PC-3 (cell line): ENCODE measurements at regions not wholly inside any gene's neighbourhood (a gene's known extent, or its start where the extent isn't known, plus 50 kb on each side); places are given as distances from the start of the nearest gene placed in this dataset.

Experiments
- ATAC-seq: fragments of 200-7000 bp; cut with Tn5 transposase; 2 replicates; pipeline ENCODE4 v1.9.1; 2020; ENCODE audit warnings: mild to moderate bottlenecking, moderate library complexity
- BruUV-seq: library from RNA; stranded (reverse); fragments of 400-500 nt; replicated peaks from 2 replicates; lab custom pipeline; 2021; lab: Mats Ljungman, UMichigan
- CTCF ChIA-PET: fragments of 300-600 bp; sonication (Branson Sonifier 250); formaldehyde crosslinking; loops from one replicate; lab custom pipeline; 2022; ENCODE audit warnings: antibody characterized with exemption; lab: Charles Lee
- POLR2A ChIA-PET: fragments of 300-600 bp; sonication (Branson Sonifier 250); formaldehyde crosslinking; loops from one replicate; lab custom pipeline; 2022; ENCODE audit warnings: antibody characterized with exemption; ENCODE audit not compliant: unreplicated experiment; lab: Charles Lee
- DNase-seq: peaks from one replicate; pipeline ENCODE4 v3.0.0-alpha.2; 2015
- H2AFZ ChIP-seq: fragments of 300-600 bp; sonication (generic); 2 replicates; pipeline ENCODE4 v1.6.0; 2016; ENCODE audit warnings: antibody characterized with exemption, low read length
- H3F3A ChIP-seq: fragments of 300-600 bp; sonication (generic); one replicate; pipeline ENCODE4 v1.6.0; 2017; ENCODE audit warnings: antibody characterized with exemption, low read length, control low read depth, mild to moderate bottlenecking; ENCODE audit not compliant: unreplicated experiment
- H3K27ac ChIP-seq: fragments of 300-600 bp; sonication (generic); 2 replicates; pipeline ENCODE4 v1.5.1; 2016; ENCODE audit warnings: mild to moderate bottlenecking, low read length
- H3K27me3 ChIP-seq: fragments of 300-600 bp; sonication (generic); 2 replicates; pipeline ENCODE4 v1.6.1; 2016; ENCODE audit warnings: low read length, mixed read lengths
- H3K36me3 ChIP-seq: fragments of 300-600 bp; sonication (generic); 2 replicates; pipeline ENCODE4 v1.6.1; 2016; ENCODE audit warnings: low read depth, mixed run types, low read length, mixed read lengths
- H3K4me1 ChIP-seq: fragments of 300-600 bp; sonication (generic); 2 replicates; pipeline ENCODE4 v1.5.1; 2016; ENCODE audit warnings: low read length; ENCODE audit not compliant: insufficient read depth
- H3K4me2 ChIP-seq: fragments of 300-600 bp; sonication (generic); 2 replicates; pipeline ENCODE4 v1.6.0; 2016; ENCODE audit warnings: low read length
- H3K4me3 ChIP-seq: fragments of 300-600 bp; sonication (generic); 2 replicates; pipeline ENCODE4 v1.5.1; 2016; ENCODE audit warnings: mild to moderate bottlenecking, low read length, mixed read lengths
- H3K79me2 ChIP-seq: fragments of 300-600 bp; sonication (generic); 2 replicates; pipeline ENCODE4 v1.6.1; 2017; ENCODE audit warnings: low read length, mixed read lengths
- H3K9ac ChIP-seq: fragments of 300-600 bp; sonication (generic); 2 replicates; pipeline ENCODE4 v1.6.0; 2016; ENCODE audit warnings: mild to moderate bottlenecking, low read length
- H3K9me2 ChIP-seq: fragments of 300-600 bp; sonication (generic); replicated peaks from 2 replicates; pipeline ENCODE4 v1.6.1; 2016; ENCODE audit warnings: mixed run types, low read length, mixed read lengths
- H3K9me3 ChIP-seq: fragments of 300-600 bp; sonication (generic); 2 replicates; pipeline ENCODE4 v1.6.1; 2016; ENCODE audit warnings: low read length, mixed read lengths
- H4K20me1 ChIP-seq: fragments of 300-600 bp; sonication (generic); 2 replicates; pipeline ENCODE4 v1.6.1; 2016; ENCODE audit warnings: low read length, mixed read lengths
- EZH2 ChIP-seq: fragments of 300-600 bp; sonication (generic); IDR thresholded peaks from one replicate; pipeline ENCODE4 v1.6.1; 2017; ENCODE audit warnings: antibody characterized with exemption, mild to moderate bottlenecking, low read length; ENCODE audit not compliant: unreplicated experiment
- EZH2phosphoT487 ChIP-seq: fragments of 300-600 bp; sonication (generic); IDR thresholded peaks from 2 replicates; pipeline ENCODE4 v1.6.1; 2018; ENCODE audit warnings: mild to moderate bottlenecking, antibody characterized with exemption, low read length, borderline replicate concordance
- intact Hi-C: fragments of 100-400 bp; cut with micrococcal nuclease; formaldehyde crosslinking; loops from 2 replicates; pipeline ENCODE4 v1.9.0; 2023
- TF ChIP-seq, protein P1 (sequence below): fragments of 300-600 bp; sonication (generic); conservative IDR thresholded peaks from 2 replicates; pipeline ENCODE4 v1.5.1; 2017; ENCODE audit warnings: antibody characterized with exemption, low read depth, mild to moderate bottlenecking, low read length

- no peaks in the 10 kb centered on the region for H3K79me2 ChIP-seq
- intact Hi-C loops = no loop called here
- H3F3A ChIP-seq = no peaks in the 10 kb centered on the region
These were observed 749.9 kb upstream of the NUDT12 start for GRCh38 chr5:104312481-104312880.

DNA sequence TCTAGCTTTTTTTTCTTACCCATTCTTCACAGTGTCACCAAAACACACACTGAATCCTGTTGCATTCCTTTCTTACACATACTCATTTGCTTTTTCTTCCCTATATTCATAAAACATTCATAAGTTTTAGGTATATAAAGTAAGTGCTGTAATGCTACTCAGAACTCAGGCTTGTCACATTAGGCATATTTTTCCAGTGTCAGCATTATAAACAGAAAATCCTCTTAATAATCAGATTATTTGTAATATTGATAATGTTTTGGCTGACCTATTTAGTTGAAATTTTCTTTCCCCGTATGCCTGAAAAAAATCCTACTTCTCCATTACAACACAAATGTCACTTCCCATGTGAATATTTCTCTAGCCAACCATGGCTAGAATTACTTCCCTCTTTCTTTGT is 743.0 kb upstream of the NUDT12 start:
- Histone ChIP-seq H3K9me3 (no peaks in the 10 kb centered on the region), H3K9ac (no peak overlapping the region), H3F3A (no peaks in the 10 kb centered on the region), H3K79me2 (no peaks in the 10 kb centered on the region), H3K4me3 (no peak overlapping the region), H2AFZ (no peak overlapping the region), H3K36me3 (no peaks in the 10 kb centered on the region), H3K4me2 (no peak overlapping the region), H4K20me1 (no peaks in the 10 kb centered on the region), H3K27ac (no peak overlapping the region), H3K9me2 (no peaks in the 10 kb centered on the region; the same call in 1 of the 2 replicates), H3K4me1 (peaks cover under 1% of the 10 kb centered on the region; the same call in 1 of the 2 replicates), H3K27me3 (no peaks in the 10 kb centered on the region)
- ATAC-seq (no peak), DNase-seq (no peak)
- ChIA-PET CTCF (no interaction called here), POLR2A (no interaction called here)
- BruUV-seq = no TSS peak
- intact Hi-C loops = no loop called here
- TF ChIP-seq EZH2 (no peak), EZH2phosphoT487 (no peak)
- TF ChIP-seq, protein P1, sequence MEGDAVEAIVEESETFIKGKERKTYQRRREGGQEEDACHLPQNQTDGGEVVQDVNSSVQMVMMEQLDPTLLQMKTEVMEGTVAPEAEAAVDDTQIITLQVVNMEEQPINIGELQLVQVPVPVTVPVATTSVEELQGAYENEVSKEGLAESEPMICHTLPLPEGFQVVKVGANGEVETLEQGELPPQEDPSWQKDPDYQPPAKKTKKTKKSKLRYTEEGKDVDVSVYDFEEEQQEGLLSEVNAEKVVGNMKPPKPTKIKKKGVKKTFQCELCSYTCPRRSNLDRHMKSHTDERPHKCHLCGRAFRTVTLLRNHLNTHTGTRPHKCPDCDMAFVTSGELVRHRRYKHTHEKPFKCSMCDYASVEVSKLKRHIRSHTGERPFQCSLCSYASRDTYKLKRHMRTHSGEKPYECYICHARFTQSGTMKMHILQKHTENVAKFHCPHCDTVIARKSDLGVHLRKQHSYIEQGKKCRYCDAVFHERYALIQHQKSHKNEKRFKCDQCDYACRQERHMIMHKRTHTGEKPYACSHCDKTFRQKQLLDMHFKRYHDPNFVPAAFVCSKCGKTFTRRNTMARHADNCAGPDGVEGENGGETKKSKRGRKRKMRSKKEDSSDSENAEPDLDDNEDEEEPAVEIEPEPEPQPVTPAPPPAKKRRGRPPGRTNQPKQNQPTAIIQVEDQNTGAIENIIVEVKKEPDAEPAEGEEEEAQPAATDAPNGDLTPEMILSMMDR = no peak

More at GRCh38 chr5:104312481-104312880, 749.9 kb upstream of the NUDT12 start:
- ChIA-PET POLR2A (no interaction called here), CTCF (no interaction called here)
- Histone ChIP-seq H3K36me3 (no peaks in the 10 kb centered on the region; the same call in 1 of the 2 replicates), H3K27me3 (no peaks in the 10 kb centered on the region), H2AFZ (no peak overlapping the region), H3K9me3 (no peaks in the 10 kb centered on the region), H3K4me1 (peaks cover 10% of the 10 kb centered on the region; the same call in 1 of the 2 replicates), H3K4me2 (no peak overlapping the region; the same call in 1 of the 2 replicates), H4K20me1 (no peaks in the 10 kb centered on the region), H3K9me2 (no peaks in the 10 kb centered on the region), H3K27ac (no peak overlapping the region), H3K4me3 (no peak overlapping the region), H3K9ac (no peak overlapping the region)
- ATAC-seq (peak; percentile 95), DNase-seq (peak; percentile 53)
- TF ChIP-seq EZH2 (no peak), EZH2phosphoT487 (no peak)
- TF ChIP-seq, protein P1 = no peak
- BruUV-seq = no TSS peak

DNA sequence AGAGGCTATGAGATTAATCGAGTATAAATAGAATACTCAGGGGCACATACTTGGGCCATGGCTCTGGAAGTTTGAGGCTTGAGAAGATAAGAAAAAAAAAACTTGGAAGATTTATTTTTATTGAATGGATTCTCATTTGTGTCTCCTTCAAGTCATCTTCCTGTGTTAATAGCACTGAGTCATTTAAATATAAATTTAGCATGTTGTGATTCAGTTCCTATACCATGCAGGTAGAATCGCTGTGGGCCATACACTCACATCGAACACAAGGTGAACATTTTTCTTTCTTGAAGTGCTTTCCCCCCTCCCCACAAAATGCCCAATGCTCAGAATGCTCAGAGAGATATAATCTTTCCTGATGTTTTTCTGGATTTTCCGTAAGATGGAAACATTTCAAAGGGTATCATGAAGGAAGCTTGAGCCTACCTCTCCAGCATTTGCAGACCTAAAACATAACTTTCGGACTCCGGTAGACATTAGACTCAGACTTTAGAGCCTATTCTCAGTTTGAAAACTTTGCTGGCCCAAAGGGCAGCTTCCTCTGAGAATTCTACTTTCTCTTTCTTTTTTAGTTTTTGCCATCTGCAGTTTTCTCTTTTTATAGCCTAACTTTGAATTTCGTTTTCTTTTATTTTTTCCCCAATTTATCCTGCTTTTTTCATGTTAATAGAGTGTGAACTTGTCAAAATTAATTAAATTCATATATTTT is 737.6 kb upstream of the NUDT12 start:
- H3F3A ChIP-seq = no peaks in the 10 kb centered on the region
- H3K27me3 ChIP-seq = no peaks in the 10 kb centered on the region
- POLR2A ChIA-PET = no interaction called here
- ATAC-seq (peak; percentile 77), DNase-seq (peak; percentile 62)
- H3K27ac ChIP-seq = peak overlapping the region; percentile 37
- H3K4me3 ChIP-seq = 0 out of 2 replicates have a peak overlapping the region, but pooled peaks have one; percentile 14
- peak overlapping the region; percentile 71 for H2AFZ ChIP-seq
- peaks cover 19% of the 10 kb centered on the region for H3K4me1 ChIP-seq
- TF ChIP-seq EZH2phosphoT487 (no peak), EZH2 (no peak)
- TF ChIP-seq, protein P1 = no peak
- intact Hi-C loops = no loop called here
- no peaks in the 10 kb centered on the region for H3K36me3 ChIP-seq
- peak overlapping the region; percentile 58 for H3K4me2 ChIP-seq
- no peaks in the 10 kb centered on the region for H4K20me1 ChIP-seq
- no peaks in the 10 kb centered on the region for H3K9me3 ChIP-seq
- no peaks in the 10 kb centered on the region for H3K9me2 ChIP-seq
- BruUV-seq = no TSS peak
- H3K79me2 ChIP-seq = no peaks in the 10 kb centered on the region
- CTCF ChIA-PET = no interaction called here
- H3K9ac ChIP-seq = no peak overlapping the region
